Glomerular visceral epithelial cell (primary cell): ENCODE measurements at regions not wholly inside any gene's neighbourhood (a gene's known extent, or its start where the extent isn't known, plus 50 kb on each side); places are given as distances from the start of the nearest gene placed in this dataset.
"Not testable (repeated sequence)": the region's sequence is repeated elsewhere in the genome, so short reads cannot be mapped to it uniquely, and the experiment has no call there.

Experiments used
- DNase-seq: peaks from one replicate; pipeline ENCODE4 v3.0.0-alpha.2; 2016; ENCODE audit errors: extremely low spot score

- DNase-seq: peak; percentile 60
Observed at GRCh38 chr17:30731210-30732132, 93.0 kb downstream of the CRLF3 start.

- DNase-seq: not testable (repeated sequence)
Observed at GRCh38 chr17:30730837-30731209, 93.7 kb downstream of the CRLF3 start.

GRCh38 chr17:30730171-30730836 is 94.2 kb downstream of the CRLF3 start:
- not testable (repeated sequence) for DNase-seq

GRCh38 chr17:30729471-30730170 is 94.9 kb downstream of the CRLF3 start:
- DNase-seq: not testable (repeated sequence)

- not testable (repeated sequence) for DNase-seq
Observed at GRCh38 chr17:30727517-30727916, 97.0 kb downstream of the CRLF3 start.

- not testable (repeated sequence) for DNase-seq
Observed at GRCh38 chr17:30726734-30727133, 97.8 kb downstream of the CRLF3 start.

- DNase-seq: not testable (repeated sequence)
Observed at GRCh38 chr17:30726310-30726709, 98.2 kb downstream of the CRLF3 start.

- DNase-seq: not testable (repeated sequence)
Observed at GRCh38 chr17:30724034-30724650, 100.3 kb downstream of the CRLF3 start.

- not testable (repeated sequence) for DNase-seq
Observed at GRCh38 chr17:30722114-30722780, 102.2 kb downstream of the CRLF3 start.

GRCh38 chr17:30720971-30721370 is 103.5 kb downstream of the CRLF3 start:
- not testable (repeated sequence) for DNase-seq

- no peak for DNase-seq
Observed at GRCh38 chr17:30720013-30720471, 104.5 kb downstream of the CRLF3 start.

- DNase-seq: peak; percentile 60
Observed at GRCh38 chr17:30719131-30719973, 105.1 kb downstream of the CRLF3 start.

GRCh38 chr17:30718691-30719090 is 105.8 kb downstream of the CRLF3 start:
- DNase-seq: not testable (repeated sequence)

GRCh38 chr17:30718099-30718447 is 106.4 kb downstream of the CRLF3 start:
- not testable (repeated sequence) for DNase-seq

- DNase-seq: no peak
Observed at GRCh38 chr17:30717291-30718098, 107.0 kb downstream of the CRLF3 start.

- no peak for DNase-seq
Observed at GRCh38 chr17:30716461-30717290, 107.8 kb downstream of the CRLF3 start.

GRCh38 chr17:30714825-30715622 is 109.5 kb downstream of the CRLF3 start:
- DNase-seq: peak; percentile 45

- DNase-seq: not testable (repeated sequence)
Observed at GRCh38 chr17:30713805-30714204, 110.7 kb downstream of the CRLF3 start.
